Dendritic cell treated with granulocyte-macrophage colony-stimulating factor and Interleukin-4, amounts not matched to agents 40 ng/mL and 50 ng/mL, for 4 days (primary cell): ENCODE measurements at regions not wholly inside any gene's neighbourhood (a gene's known extent, or its start where the extent isn't known, plus 50 kb on each side); places are given as distances from the start of the nearest gene placed in this dataset.

Experiments used
- H3K27ac Mint-ChIP-seq: one replicate; pipeline ENCODE4 v1.8.0; 2022; ENCODE audit warnings: mild to moderate bottlenecking, mixed read lengths
- H3K27me3 Mint-ChIP-seq: one replicate; pipeline ENCODE4 v1.8.0; 2022; ENCODE audit warnings: mild to moderate bottlenecking, mixed read lengths
- H3K36me3 Mint-ChIP-seq: one replicate; pipeline ENCODE4 v1.8.0; 2022; ENCODE audit warnings: low read depth, mixed read lengths
- H3K4me1 Mint-ChIP-seq: one replicate; pipeline ENCODE4 v1.8.0; 2022; ENCODE audit warnings: low read depth, mixed read lengths
- H3K4me3 Mint-ChIP-seq: one replicate; pipeline ENCODE4 v1.8.0; 2022; ENCODE audit warnings: mild to moderate bottlenecking, moderate library complexity, mixed read lengths
- H3K9me3 Mint-ChIP-seq: one replicate; pipeline ENCODE4 v1.8.0; 2022; ENCODE audit warnings: mixed read lengths
- intact Hi-C: fragments of 100-400 bp; cut with micrococcal nuclease; formaldehyde crosslinking; loops from one replicate; pipeline ENCODE4 v1.15.0; 2022

DNA sequence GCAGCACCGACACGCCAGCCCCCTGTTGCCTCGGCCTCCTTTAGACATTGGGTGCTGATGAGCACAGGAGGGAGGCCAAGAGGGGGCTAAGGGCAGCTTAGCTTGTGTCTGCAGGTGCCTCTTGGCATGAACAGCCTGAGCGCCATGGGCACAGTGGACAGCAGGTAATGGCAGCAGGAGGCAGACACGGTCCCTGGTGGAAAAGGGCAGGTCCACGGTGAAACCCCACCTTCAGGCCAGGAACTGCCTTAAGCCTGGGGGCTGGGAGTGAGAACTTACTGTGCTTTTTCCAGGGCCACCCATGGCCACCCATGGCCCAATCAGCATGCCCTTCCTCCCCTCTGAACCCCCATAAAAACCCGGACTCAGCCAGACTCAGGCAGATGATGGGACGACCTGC lies 633.4 kb upstream of the TMEFF2 start:
- H3K4me3 Mint-ChIP-seq: no peak overlapping the region
- H3K9me3 Mint-ChIP-seq: peaks cover 25% of the 10 kb centered on the region
- no peaks in the 10 kb centered on the region for H3K36me3 Mint-ChIP-seq

DNA sequence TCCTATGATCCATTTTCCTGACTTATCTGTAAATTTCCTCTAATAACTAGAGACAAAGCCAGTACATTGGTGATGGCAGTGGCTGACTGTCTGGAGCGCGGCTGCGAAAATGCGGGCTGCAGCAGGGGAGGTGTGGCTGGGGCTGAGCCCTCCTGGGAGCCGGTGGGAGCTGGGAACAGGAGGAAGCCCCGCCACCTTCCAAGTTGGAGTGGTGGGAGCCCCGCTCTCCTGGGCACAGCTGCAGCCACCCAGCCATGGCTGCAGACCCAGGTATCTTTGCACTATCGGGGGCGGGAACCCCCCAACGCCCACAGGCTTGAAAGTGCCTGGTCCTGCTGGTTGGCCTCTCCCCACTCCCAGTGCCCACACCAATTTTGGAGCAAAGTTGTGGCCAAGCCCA lies 633.0 kb upstream of the TMEFF2 start:
- H3K36me3 Mint-ChIP-seq: no peaks in the 10 kb centered on the region
- peaks cover 26% of the 10 kb centered on the region for H3K9me3 Mint-ChIP-seq
- no peak overlapping the region for H3K27ac Mint-ChIP-seq
- no peaks in the 10 kb centered on the region for H3K4me1 Mint-ChIP-seq
- H3K4me3 Mint-ChIP-seq: no peak overlapping the region
- H3K27me3 Mint-ChIP-seq: no peaks in the 10 kb centered on the region
- intact Hi-C loops: no loop called here

More for the DNA sequence above, 633.4 kb upstream of the TMEFF2 start:
- intact Hi-C loops: no loop called here
- Mint-ChIP-seq H3K4me1 (no peaks in the 10 kb centered on the region), H3K27ac (no peak overlapping the region), H3K27me3 (no peaks in the 10 kb centered on the region)

DNA sequence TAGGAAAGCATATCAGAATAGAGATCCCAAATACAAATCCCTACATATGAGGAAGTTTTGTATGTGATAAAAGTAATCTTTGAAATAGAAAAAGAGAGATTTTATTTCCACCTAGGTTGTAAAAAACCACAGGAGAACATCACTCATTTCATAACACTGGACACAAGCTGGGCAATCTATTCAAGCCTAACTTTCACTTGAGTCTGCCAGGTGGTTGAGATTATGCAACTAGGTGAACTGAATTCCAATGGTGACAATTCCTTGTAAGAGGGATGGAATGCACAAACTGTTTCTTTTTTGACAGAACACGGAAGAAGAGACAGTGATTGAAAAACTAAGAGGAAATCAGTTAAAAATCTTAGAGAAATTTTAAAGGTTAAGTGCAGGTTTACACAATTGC lies 619.6 kb upstream of the TMEFF2 start:
- H3K36me3 Mint-ChIP-seq: no peaks in the 10 kb centered on the region
- H3K9me3 Mint-ChIP-seq: peaks cover 48% of the 10 kb centered on the region
- no peaks in the 10 kb centered on the region for H3K4me1 Mint-ChIP-seq
- H3K27ac Mint-ChIP-seq: no peak overlapping the region
- no peaks in the 10 kb centered on the region for H3K27me3 Mint-ChIP-seq
- intact Hi-C loops: no loop called here
- H3K4me3 Mint-ChIP-seq: no peak overlapping the region

DNA sequence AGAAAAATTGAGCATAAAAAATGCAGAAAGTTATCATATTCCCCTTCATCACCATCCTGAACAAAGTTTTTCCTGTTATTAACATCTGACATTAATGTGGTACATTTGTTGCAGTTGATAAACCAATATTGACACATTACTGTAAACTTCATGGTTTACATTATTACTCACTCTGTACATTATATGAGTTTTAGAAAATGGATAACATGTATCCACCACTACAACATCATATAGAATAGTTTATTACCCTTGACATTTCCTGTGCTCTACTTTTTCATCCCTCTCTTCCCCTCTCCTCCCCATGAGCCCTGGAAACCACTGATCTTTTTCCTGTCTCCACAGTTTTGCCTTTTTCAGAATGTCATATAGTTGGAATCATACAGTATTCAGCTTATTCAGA lies 618.6 kb upstream of the TMEFF2 start:
- no peaks in the 10 kb centered on the region for H3K27me3 Mint-ChIP-seq
- H3K27ac Mint-ChIP-seq: no peak overlapping the region
- H3K9me3 Mint-ChIP-seq: peaks cover 48% of the 10 kb centered on the region
- H3K4me1 Mint-ChIP-seq: no peaks in the 10 kb centered on the region
- H3K36me3 Mint-ChIP-seq: no peaks in the 10 kb centered on the region
- intact Hi-C loops: no loop called here
- no peak overlapping the region for H3K4me3 Mint-ChIP-seq

DNA sequence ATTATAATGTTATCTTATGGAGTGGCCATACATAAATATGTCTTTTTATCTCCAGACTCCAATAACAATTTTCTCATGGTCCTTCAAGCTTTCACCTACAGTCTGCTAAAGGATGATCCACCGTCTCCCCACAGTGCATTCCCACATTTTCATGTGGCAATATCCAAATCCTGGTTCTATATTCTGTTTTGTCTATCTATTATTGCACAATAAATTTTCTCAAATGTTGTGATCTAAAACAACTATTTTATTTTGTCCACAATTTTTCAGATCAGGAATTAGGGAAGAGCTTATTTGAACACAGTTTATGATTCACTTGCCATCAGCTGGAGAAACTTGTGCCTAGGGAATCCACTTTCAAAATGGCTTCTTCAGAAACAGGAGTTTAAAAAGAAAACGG lies 614.4 kb upstream of the TMEFF2 start:
- Mint-ChIP-seq H3K4me1 (no peaks in the 10 kb centered on the region), H3K36me3 (no peaks in the 10 kb centered on the region), H3K27ac (no peak overlapping the region), H3K9me3 (peaks cover 40% of the 10 kb centered on the region), H3K27me3 (no peaks in the 10 kb centered on the region), H3K4me3 (no peak overlapping the region)
- intact Hi-C loops: no loop called here

DNA sequence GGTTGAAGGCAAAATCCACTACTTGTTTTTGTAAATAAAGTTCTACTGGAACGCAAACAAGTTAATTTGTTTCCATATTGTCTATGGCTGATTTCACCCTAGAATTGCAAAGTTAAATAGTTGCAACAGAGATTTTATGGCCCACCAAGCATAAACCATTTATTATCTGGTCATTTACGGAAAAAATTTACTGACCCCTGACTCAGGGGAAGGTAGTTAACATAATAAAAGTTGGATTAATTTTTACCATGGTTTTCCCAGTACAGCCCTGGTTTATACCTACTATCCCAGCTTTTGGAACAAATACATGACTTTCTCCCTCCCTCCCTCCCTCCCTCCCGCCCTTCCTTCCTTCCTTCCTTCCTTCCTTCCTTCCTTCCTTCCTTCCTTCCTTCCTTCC lies 588.9 kb upstream of the TMEFF2 start:
- Mint-ChIP-seq H3K27ac (no peak overlapping the region), H3K27me3 (no peaks in the 10 kb centered on the region), H3K4me3 (no peak overlapping the region), H3K36me3 (no peaks in the 10 kb centered on the region), H3K4me1 (no peaks in the 10 kb centered on the region), H3K9me3 (peaks cover 17% of the 10 kb centered on the region)
- intact Hi-C loops: no loop called here

DNA sequence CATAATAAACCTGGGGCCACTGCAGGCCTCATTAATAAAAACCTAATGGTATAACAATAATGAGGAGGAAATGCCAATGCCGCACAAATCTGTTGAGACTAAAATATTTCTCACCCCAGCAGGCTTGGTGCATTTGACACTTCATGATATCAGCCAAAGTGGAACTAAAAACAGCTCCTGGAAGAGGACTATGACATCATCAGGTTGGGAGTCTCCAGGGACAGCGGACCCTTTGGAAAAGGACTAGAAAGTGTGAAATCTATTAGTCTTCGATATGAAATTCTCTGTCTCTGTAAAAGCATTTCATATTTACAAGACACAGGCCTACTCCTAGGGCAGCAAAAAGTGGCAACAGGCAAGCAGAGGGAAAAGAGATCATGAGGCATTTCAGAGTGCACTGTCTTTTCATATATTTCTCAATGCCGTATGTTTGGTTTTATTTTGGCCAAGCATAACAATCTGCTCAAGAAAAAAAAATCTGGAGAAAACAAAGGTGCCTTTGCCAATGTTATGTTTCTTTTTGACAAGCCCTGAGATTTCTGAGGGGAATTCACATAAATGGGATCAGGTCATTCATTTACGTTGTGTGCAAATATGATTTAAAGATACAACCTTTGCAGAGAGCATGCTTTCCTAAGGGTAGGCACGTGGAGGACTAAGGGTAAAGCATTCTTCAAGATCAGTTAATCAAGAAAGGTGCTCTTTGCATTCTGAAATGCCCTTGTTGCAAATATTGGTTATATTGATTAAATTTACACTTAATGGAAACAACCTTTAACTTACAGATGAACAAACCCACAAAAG lies 580.9 kb upstream of the TMEFF2 start:
- no peaks in the 10 kb centered on the region for H3K27me3 Mint-ChIP-seq
- no peak overlapping the region for H3K27ac Mint-ChIP-seq
- intact Hi-C loops: no loop called here
- no peak overlapping the region for H3K4me3 Mint-ChIP-seq
- no peaks in the 10 kb centered on the region for H3K36me3 Mint-ChIP-seq
- H3K4me1 Mint-ChIP-seq: no peaks in the 10 kb centered on the region
- peaks cover 9% of the 10 kb centered on the region for H3K9me3 Mint-ChIP-seq

DNA sequence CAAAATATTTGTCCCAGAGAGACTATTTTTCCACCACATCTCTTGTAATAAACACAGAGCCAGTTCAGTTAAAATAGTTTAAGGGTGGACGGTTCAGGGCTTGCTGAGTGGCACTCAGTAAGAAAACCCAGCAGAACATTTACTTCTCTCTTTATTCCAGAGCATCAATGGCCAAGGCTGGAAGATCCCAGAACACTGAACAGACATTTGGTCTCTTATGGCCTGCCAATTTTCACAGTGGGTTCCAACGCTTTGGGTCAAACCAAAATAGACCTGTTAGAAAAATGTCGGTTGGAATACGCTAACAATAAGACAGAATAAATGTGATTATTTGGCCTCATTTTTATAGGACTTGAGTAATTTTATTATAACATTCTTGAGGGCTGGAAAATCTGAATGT lies 580.3 kb upstream of the TMEFF2 start:
- peaks cover 9% of the 10 kb centered on the region for H3K9me3 Mint-ChIP-seq
- no peak overlapping the region for H3K27ac Mint-ChIP-seq
- no peak overlapping the region for H3K4me3 Mint-ChIP-seq
- H3K27me3 Mint-ChIP-seq: no peaks in the 10 kb centered on the region
- H3K36me3 Mint-ChIP-seq: no peaks in the 10 kb centered on the region
- H3K4me1 Mint-ChIP-seq: no peaks in the 10 kb centered on the region
- intact Hi-C loops: no loop called here

DNA sequence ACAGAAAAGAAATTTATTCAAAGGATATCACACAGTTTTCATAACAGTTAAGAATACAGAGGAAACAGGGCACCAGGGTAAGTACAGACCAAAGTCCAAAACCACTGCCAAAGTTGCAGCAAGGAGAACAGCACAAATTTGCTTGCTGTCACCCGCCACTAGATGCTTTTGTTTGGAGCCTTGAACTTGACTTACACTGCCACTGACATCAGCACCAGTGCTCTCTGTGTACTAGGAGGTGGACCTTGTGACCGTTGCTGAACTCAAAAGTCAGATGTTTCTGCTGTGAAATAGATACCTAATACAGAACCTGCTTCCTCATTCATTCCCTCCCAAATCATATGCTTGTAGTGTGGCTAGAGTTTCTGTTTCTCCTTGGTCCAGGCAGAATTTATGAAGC lies 578.3 kb upstream of the TMEFF2 start:
- H3K27me3 Mint-ChIP-seq: no peaks in the 10 kb centered on the region
- H3K4me1 Mint-ChIP-seq: no peaks in the 10 kb centered on the region
- H3K9me3 Mint-ChIP-seq: peaks cover 13% of the 10 kb centered on the region
- H3K36me3 Mint-ChIP-seq: no peaks in the 10 kb centered on the region
- H3K27ac Mint-ChIP-seq: no peak overlapping the region
- H3K4me3 Mint-ChIP-seq: no peak overlapping the region
- intact Hi-C loops: no loop called here

DNA sequence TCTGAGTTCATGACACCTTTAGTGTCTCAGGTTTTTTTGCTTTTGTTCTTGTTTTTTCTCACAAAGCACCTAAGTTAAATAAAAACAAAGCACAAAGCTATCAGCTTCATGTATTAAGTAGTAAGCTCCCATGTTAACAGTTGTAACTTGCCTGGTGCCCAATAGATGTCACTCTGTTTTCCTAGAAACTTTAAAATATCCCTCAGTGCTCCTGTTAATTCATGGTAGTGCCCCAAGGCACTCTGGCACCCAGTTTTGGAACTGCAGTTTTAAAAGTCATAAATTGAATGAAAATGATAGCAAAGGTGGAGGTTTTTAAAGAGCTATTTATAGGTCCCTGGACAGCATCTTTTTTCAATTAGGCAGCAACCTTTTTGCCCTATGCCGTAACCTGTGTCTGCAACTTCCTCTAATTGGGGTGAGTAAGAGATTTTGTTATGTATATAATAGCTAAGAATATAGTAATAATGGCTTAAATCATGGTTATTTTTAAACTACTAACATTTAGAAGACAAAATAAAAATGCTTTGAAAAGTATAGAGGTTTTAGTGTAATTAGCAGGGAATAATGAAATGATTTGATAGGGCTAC lies 555.0 kb upstream of the TMEFF2 start:
- no peak overlapping the region for H3K27ac Mint-ChIP-seq
- H3K4me3 Mint-ChIP-seq: no peak overlapping the region
- intact Hi-C loops: no loop called here
- no peaks in the 10 kb centered on the region for H3K36me3 Mint-ChIP-seq
- no peaks in the 10 kb centered on the region for H3K4me1 Mint-ChIP-seq
- no peaks in the 10 kb centered on the region for H3K9me3 Mint-ChIP-seq
- H3K27me3 Mint-ChIP-seq: no peaks in the 10 kb centered on the region

DNA sequence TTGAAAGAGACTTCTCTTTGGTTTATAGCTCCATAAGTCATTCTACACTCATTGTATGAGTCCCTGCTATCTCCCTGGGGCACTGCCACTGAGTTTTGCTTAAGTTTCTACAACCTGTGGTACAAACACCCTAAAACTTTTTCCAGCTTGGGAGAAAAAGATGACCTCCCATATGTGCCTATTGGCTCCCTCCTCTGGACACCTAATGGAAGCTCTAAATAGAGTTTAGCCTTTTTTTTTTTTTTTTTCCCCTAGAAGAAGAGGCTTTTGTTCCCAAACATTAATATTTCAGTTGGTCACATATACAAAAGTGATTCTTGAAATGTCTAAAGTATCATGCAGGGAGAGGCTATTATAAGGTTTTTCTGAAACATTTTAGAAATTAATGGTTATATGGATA lies 547.2 kb upstream of the TMEFF2 start:
- intact Hi-C loops: no loop called here
- no peak overlapping the region for H3K27ac Mint-ChIP-seq
- H3K9me3 Mint-ChIP-seq: peaks cover 10% of the 10 kb centered on the region
- H3K4me3 Mint-ChIP-seq: no peak overlapping the region
- H3K4me1 Mint-ChIP-seq: no peaks in the 10 kb centered on the region
- H3K27me3 Mint-ChIP-seq: no peaks in the 10 kb centered on the region
- H3K36me3 Mint-ChIP-seq: no peaks in the 10 kb centered on the region

DNA sequence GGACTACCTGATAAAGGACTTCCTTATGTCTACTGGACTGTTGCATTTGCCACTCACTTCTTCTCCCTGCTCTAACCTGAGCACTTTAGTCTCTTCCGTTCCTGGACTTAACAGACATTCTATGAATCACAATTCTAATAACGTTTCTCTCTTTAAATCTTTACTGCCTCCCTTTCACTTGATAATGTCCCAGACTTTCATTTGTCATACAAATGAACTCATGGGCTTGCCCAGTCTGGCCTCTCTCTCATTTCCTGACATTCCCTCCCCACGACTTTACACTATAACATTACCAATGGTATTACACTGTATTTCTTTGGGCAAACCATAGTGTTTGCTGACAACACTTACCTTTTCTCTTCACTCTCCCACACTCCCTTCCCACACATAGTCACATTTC lies 540.7 kb upstream of the TMEFF2 start:
- no peak overlapping the region for H3K27ac Mint-ChIP-seq
- peaks cover 21% of the 10 kb centered on the region for H3K9me3 Mint-ChIP-seq
- intact Hi-C loops: no loop called here
- no peak overlapping the region for H3K4me3 Mint-ChIP-seq
- H3K27me3 Mint-ChIP-seq: no peaks in the 10 kb centered on the region
- H3K4me1 Mint-ChIP-seq: no peaks in the 10 kb centered on the region
- no peaks in the 10 kb centered on the region for H3K36me3 Mint-ChIP-seq

DNA sequence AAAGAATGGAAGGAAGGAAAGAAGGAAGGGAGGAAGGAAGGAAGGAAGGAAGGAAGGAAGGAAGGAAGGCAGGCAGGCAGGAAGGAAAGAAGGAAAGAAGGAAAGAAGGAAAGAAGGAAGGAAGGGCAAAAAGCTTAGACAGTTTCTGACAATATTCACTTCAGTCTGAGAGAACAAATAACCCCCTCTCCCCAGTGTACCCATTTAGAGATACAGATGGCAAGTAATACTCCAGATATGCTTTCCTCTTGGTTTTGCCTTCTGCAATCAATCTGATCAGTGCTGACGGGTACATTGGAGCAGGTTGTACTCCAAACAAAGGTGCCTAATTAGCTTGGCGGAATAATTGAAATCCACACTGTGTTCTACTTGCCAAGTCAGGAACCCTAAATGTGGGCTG lies 534.6 kb upstream of the TMEFF2 start:
- Mint-ChIP-seq H3K27ac (no peak overlapping the region), H3K4me3 (no peak overlapping the region), H3K36me3 (no peaks in the 10 kb centered on the region), H3K9me3 (peaks cover 21% of the 10 kb centered on the region), H3K4me1 (no peaks in the 10 kb centered on the region), H3K27me3 (no peaks in the 10 kb centered on the region)
- intact Hi-C loops: no loop called here

DNA sequence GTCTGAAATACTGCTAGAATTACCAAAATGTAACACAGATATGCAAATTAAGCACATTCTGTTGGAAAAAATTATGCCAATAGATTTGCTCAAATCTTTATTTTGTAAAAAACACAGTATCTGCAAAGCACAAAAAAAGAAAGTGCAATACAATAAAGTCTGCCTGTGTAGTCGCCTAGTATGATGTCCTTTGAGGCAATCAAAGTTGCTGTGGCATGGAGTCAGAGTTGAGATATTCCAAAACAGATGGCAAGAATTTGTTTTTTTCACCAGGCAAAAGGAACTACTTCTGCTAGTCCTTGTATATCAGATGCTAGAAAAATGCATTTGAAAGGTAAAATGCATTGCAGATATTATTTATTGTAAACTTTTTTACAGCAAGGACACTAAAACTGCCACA lies 531.3 kb upstream of the TMEFF2 start:
- Mint-ChIP-seq H3K27ac (no peak overlapping the region), H3K36me3 (no peaks in the 10 kb centered on the region), H3K4me3 (no peak overlapping the region), H3K4me1 (no peaks in the 10 kb centered on the region), H3K27me3 (no peaks in the 10 kb centered on the region), H3K9me3 (peaks cover 27% of the 10 kb centered on the region)
- intact Hi-C loops: no loop called here

DNA sequence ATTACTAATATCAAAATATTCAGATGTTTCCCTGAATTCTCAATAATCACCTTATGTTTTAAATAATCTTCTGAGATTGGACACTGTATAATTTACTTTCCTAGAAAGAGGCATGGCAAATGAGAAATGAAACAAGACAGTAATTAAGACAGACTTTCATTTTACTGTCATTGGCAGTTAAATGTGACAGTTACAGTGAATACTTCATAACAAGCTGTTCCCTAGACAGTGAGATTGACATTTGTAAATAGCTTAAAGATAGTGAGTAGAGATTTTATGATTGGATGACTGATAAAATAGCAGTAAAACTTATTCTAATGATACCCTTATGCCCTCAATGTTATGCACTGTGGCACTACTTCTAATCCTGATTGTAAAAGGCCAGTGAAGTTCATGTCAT lies 524.9 kb upstream of the TMEFF2 start:
- H3K4me1 Mint-ChIP-seq: no peaks in the 10 kb centered on the region
- H3K9me3 Mint-ChIP-seq: peaks cover 9% of the 10 kb centered on the region
- no peaks in the 10 kb centered on the region for H3K27me3 Mint-ChIP-seq
- no peak overlapping the region for H3K4me3 Mint-ChIP-seq
- intact Hi-C loops: no loop called here
- H3K27ac Mint-ChIP-seq: no peak overlapping the region
- H3K36me3 Mint-ChIP-seq: no peaks in the 10 kb centered on the region
